ENCODE measurements at regions not wholly inside any gene's neighbourhood (a gene's known extent, or its start where the extent isn't known, plus 50 kb on each side); places are given as distances from the start of the nearest gene placed in this dataset.

DNA sequence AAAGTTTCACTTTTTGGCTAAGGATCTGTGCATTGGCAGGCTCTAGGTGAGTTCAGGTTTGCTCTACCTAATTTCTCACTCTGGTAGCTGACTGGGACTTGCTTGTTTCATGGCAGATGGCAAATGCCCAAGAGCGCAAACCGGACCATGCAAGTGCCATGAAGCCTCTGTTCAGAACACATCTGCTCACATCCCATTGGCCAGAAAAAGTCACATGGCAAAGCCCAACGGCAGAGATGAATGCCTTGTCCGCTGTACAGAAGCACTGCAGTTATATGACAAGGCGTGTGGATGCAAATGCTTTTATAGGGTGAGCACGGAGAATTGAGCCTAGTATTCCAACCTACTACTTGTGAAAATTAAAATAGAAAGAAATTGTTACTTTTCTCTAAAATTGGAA lies 202.2 kb upstream of the HMGA2 start (continued):
- TF ChIP-seq USF2 (CRISPR knock-in tag; IDR thresholded peaks at IDR 0.05) (peak; percentile 84), WHSC1 (IDR thresholded peaks at IDR 0.05; ENCODE audit: low read length) (no peak), NFYB (IDR thresholded peaks at IDR 0.05; ENCODE audit: extremely low read depth, insufficient read length) (peak; percentile 11), YY1 (IDR thresholded peaks at IDR 0.05; ENCODE audit: borderline replicate concordance in 1 of 3, control insufficient read depth in 1 of 3, extremely low read depth in 1 of 3, insufficient read depth in 3 of 3, insufficient read length in 1 of 3, insufficient replicate concordance in 2 of 3, low read depth in 1 of 3, low read length in 2 of 3) (no peak)

GRCh38 chr12:65623507-65623906 lies 200.8 kb upstream of the HMGA2 start:
- FAIRE-seq (no peak), DNase-seq (ENCODE audit: extremely low read depth in 1 of 4, low spot score in 3 of 4) (no peak), ATAC-seq (no peak)
- H3K79me2 ChIP-seq (ENCODE audit: control insufficient read depth, insufficient read depth, low read length): no peaks in the 10 kb centered on the region
- peaks cover 0 to 5% of the 10 kb centered on the region in 2 experiments; a peak in 1 of 5 replicates for H3K4me1 ChIP-seq (replicated peaks in 1 of 2; ENCODE audit: control insufficient read depth in 2 of 2, insufficient read depth in 2 of 2, low read length in 2 of 2)
- no peak overlapping the region for H3K9ac ChIP-seq (ENCODE audit: insufficient read depth in 1 of 2, low read depth in 2 of 2, low read length in 2 of 2)
- ChIA-PET CTCF (ENCODE audit: low intra/inter-chr PET ratio) (no interaction called here), POLR2A (no interaction called here)
- no peak overlapping the region for H2AFZ ChIP-seq (ENCODE audit: low read depth, low read length)
- H3K4me2 ChIP-seq (ENCODE audit: insufficient read depth, low read length): no peak overlapping the region
- intact Hi-C loops (cut with micrococcal nuclease) (no loop called here), in situ Hi-C loops (cut with MboI) (no loop called here)
- no peaks in the 10 kb centered on the region for H3K27me3 ChIP-seq (ENCODE audit: control insufficient read depth in 2 of 2, insufficient read depth in 2 of 2, low read length in 2 of 2)
- H3K4me3 ChIP-seq: no peak overlapping the region
- 0% methylated on average over 1 of the region's 1 CpG for WGBS (ENCODE audit: insufficient coverage, low coverage, missing lambda C conversion rate)
- H3K36me3 ChIP-seq (ENCODE audit: control insufficient read depth, insufficient read depth, low read length): no peaks in the 10 kb centered on the region
- H3K9me3 ChIP-seq (replicated peaks; ENCODE audit: control insufficient read depth, insufficient read depth, low read depth, low read length): no peaks in the 10 kb centered on the region
- no peaks in the 10 kb centered on the region for H4K20me1 ChIP-seq (replicated peaks; ENCODE audit: control insufficient read depth, insufficient read depth, low read length)
- no peaks in the 10 kb centered on the region for H3K9me1 ChIP-seq (ENCODE audit: control insufficient read depth, insufficient read depth, low read length)
- no peak overlapping the region for H3K27ac ChIP-seq (ENCODE audit: extremely low read depth, low read depth, low read length)
- BruUV-seq (replicated peaks): no TSS peak
- no peak for TF ChIP-seq KDM1A (IDR thresholded peaks at IDR 0.05)
- no peak for TF ChIP-seq BDP1 (IDR thresholded peaks at IDR 0.05; ENCODE audit: insufficient read depth, insufficient read length)
- no peak for TF ChIP-seq CREM (IDR thresholded peaks at IDR 0.05; ENCODE audit: low read depth)
- no peak for TF ChIP-seq ELF4 (CRISPR knock-in tag; IDR thresholded peaks at IDR 0.05)
- TF ChIP-seq TCF7L2 (IDR thresholded peaks at IDR 0.05; ENCODE audit: low read depth, low read length): no peak
- no peak for TF ChIP-seq NFIC (IDR thresholded peaks at IDR 0.05)
- no peak for TF ChIP-seq NR2C1 (IDR thresholded peaks at IDR 0.05)
- TF ChIP-seq NR2C1 (tag; IDR thresholded peaks at IDR 0.05): no peak
- no peak for TF ChIP-seq TCF3 (CRISPR knock-in tag; IDR thresholded peaks at IDR 0.05)
- TF ChIP-seq LCOR (CRISPR knock-in tag; IDR thresholded peaks at IDR 0.05): no peak
- TF ChIP-seq, protein P1, sequence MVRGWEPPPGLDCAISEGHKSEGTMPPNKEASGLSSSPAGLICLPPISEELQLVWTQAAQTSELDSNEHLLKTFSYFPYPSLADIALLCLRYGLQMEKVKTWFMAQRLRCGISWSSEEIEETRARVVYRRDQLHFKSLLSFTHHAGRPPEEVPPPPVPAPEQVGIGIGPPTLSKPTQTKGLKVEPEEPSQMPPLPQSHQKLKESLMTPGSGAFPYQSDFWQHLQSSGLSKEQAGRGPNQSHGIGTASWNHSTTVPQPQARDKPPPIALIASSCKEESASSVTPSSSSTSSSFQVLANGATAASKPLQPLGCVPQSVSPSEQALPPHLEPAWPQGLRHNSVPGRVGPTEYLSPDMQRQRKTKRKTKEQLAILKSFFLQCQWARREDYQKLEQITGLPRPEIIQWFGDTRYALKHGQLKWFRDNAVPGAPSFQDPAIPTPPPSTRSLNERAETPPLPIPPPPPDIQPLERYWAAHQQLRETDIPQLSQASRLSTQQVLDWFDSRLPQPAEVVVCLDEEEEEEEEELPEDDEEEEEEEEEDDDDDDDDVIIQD (CRISPR knock-in tag; IDR thresholded peaks at IDR 0.05): no peak
- no peak for TF ChIP-seq MYBL2 (IDR thresholded peaks at IDR 0.05; ENCODE audit: low read depth)
- TF ChIP-seq MYBL2 (CRISPR knock-in tag; IDR thresholded peaks at IDR 0.05; ENCODE audit: borderline replicate concordance): no peak
- no peak for TF ChIP-seq MYNN (IDR thresholded peaks at IDR 0.05)
- TF ChIP-seq MYNN (CRISPR knock-in tag; IDR thresholded peaks at IDR 0.05): no peak
- no peak for TF ChIP-seq CCNT2 (IDR thresholded peaks at IDR 0.05; ENCODE audit: borderline replicate concordance, extremely low read depth, insufficient read length, low read depth, low read length)
- TF ChIP-seq CBFA2T3 (IDR thresholded peaks at IDR 0.05): peak; percentile 55; the same call in 1 of the 2 replicates
